Renal cortical epithelial cell (primary cell): ENCODE measurements at regions not wholly inside any gene's neighbourhood (a gene's known extent, or its start where the extent isn't known, plus 50 kb on each side); places are given as distances from the start of the nearest gene placed in this dataset.
"Not testable (repeated sequence)": the region's sequence is repeated elsewhere in the genome, so short reads cannot be mapped to it uniquely, and the experiment has no call there.

Experiments used
- DNase-seq: peaks from one replicate; pipeline ENCODE4 v3.0.0-alpha.2; 2011; ENCODE audit warnings: low read depth

- peak; percentile 7 for DNase-seq
These were observed 784.1 kb downstream of the MAT2B start for GRCh38 chr5:164289526-164289925.

- DNase-seq = no peak
These were observed 791.2 kb downstream of the MAT2B start for GRCh38 chr5:164296603-164297080.

GRCh38 chr5:164298165-164298564 lies 792.7 kb downstream of the MAT2B start:
- no peak for DNase-seq

- no peak for DNase-seq
These were observed 794.9 kb downstream of the MAT2B start for GRCh38 chr5:164300295-164300694.

- DNase-seq = no peak
These were observed 795.7 kb downstream of the MAT2B start for GRCh38 chr5:164301136-164301535.

- no peak for DNase-seq
These were observed 796.3 kb downstream of the MAT2B start for GRCh38 chr5:164301708-164302107.

- no peak for DNase-seq
These were observed 797.3 kb downstream of the MAT2B start for GRCh38 chr5:164302533-164303235.

- no peak for DNase-seq
These were observed 798.3 kb downstream of the MAT2B start for GRCh38 chr5:164303646-164304215.

- no peak for DNase-seq
These were observed 801.2 kb downstream of the MAT2B start for GRCh38 chr5:164306662-164307061.

- DNase-seq = no peak
These were observed 807.4 kb downstream of the MAT2B start for GRCh38 chr5:164312801-164313200.

- no peak for DNase-seq
These were observed 812.3 kb downstream of the MAT2B start for GRCh38 chr5:164317676-164318075.

GRCh38 chr5:164319161-164319560 lies 813.7 kb downstream of the MAT2B start:
- no peak for DNase-seq

- no peak for DNase-seq
These were observed 818.8 kb downstream of the MAT2B start for GRCh38 chr5:164324239-164324638.

GRCh38 chr5:164326219-164326618 lies 820.8 kb downstream of the MAT2B start:
- no peak for DNase-seq

GRCh38 chr5:164327166-164327565 lies 821.7 kb downstream of the MAT2B start:
- DNase-seq = not testable (repeated sequence)

GRCh38 chr5:164332349-164333196 lies 827.2 kb downstream of the MAT2B start:
- DNase-seq = no peak

GRCh38 chr5:164335837-164336236 lies 830.4 kb downstream of the MAT2B start:
- DNase-seq = peak; percentile 89

- DNase-seq = no peak
These were observed 830.9 kb downstream of the MAT2B start for GRCh38 chr5:164336276-164336675.

- DNase-seq = peak; percentile 40
These were observed 831.5 kb downstream of the MAT2B start for GRCh38 chr5:164336906-164337305.

GRCh38 chr5:164341056-164341619 lies 835.7 kb downstream of the MAT2B start:
- DNase-seq = no peak

GRCh38 chr5:164345173-164345849 lies 839.9 kb downstream of the MAT2B start:
- DNase-seq = peak; percentile 61

- no peak for DNase-seq
These were observed 840.4 kb downstream of the MAT2B start for GRCh38 chr5:164345853-164346252.
